Fibroblast of skin of abdomen (primary cell): ENCODE measurements at regions not wholly inside any gene's neighbourhood (a gene's known extent, or its start where the extent isn't known, plus 50 kb on each side); places are given as distances from the start of the nearest gene placed in this dataset.
A peak's percentile ranks its signal among the peaks of the same experiment; 100 is the strongest.

Experiments
- DNase-seq: peaks from one replicate; pipeline ENCODE4 v3.0.0-alpha.2; 2013

DNA sequence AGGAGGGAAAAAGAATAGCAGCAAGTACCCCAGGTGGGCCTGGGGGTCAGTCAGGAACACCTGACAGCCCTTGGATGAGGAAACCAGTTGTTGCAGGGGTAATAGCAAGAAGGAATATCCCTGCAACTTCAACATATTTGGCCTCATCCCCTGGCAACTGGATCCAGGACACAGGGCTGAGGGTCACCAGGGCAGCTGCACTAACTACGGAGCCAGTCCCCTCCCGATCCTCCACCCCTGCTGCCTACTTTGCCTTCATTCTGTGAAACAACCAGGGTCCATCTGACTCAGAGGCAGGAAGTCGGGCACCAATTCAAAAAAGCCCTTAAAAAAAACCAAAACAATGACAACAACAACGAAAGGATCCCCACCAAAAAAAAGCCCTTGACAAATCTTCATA, 52.9 kb downstream of the FRMPD3 start:
- no peak for DNase-seq

GRCh38 chrX:107504006-107504405, 54.6 kb downstream of the FRMPD3 start:
- DNase-seq = no peak

DNA sequence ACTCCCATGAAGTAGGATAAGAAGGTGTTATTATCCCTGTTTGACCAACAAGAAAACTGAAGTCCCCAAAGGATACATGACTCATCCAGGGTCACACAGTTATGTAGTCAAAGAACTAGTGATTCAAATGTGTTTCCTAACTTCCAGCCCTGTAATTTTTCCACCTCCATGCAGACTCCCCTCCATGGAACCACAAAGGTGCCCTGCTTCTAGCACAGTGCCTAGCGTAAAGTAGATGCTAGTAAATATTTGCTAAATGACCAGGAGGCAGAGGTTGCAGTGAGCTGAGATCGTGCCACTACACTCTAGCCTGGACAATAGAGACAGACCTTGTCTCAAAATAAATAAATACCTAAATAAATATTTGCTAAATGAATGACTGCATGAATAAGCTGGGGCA, 55.8 kb downstream of the FRMPD3 start:
- no peak for DNase-seq

GRCh38 chrX:107506596-107507031, 57.2 kb downstream of the FRMPD3 start:
- DNase-seq = no peak

GRCh38 chrX:107507093-107507743, 57.8 kb downstream of the FRMPD3 start:
- DNase-seq = no peak

DNA sequence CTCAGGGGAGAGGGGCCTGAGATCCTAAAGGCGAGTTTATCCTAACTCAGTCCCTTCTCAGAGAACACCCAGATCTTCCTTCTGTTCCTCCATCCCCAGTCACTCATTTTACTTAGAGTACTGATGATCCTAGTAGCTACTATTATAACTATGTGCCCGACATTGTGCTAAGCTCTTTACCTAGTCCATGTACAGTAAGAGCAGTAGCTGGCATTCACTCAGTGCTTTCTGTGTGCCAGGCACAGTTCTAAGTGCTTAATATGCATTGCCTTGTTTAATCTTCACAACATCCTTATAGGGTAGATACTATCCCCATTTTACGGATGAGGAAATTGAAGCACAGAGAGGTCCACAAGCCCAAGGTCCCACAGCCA, 58.3 kb downstream of the FRMPD3 start:
- DNase-seq = no peak

- DNase-seq = no peak
Observed at GRCh38 chrX:107508925-107509324, 59.5 kb downstream of the FRMPD3 start.

GRCh38 chrX:107514944-107515343, 65.5 kb downstream of the FRMPD3 start:
- DNase-seq = no peak

DNA sequence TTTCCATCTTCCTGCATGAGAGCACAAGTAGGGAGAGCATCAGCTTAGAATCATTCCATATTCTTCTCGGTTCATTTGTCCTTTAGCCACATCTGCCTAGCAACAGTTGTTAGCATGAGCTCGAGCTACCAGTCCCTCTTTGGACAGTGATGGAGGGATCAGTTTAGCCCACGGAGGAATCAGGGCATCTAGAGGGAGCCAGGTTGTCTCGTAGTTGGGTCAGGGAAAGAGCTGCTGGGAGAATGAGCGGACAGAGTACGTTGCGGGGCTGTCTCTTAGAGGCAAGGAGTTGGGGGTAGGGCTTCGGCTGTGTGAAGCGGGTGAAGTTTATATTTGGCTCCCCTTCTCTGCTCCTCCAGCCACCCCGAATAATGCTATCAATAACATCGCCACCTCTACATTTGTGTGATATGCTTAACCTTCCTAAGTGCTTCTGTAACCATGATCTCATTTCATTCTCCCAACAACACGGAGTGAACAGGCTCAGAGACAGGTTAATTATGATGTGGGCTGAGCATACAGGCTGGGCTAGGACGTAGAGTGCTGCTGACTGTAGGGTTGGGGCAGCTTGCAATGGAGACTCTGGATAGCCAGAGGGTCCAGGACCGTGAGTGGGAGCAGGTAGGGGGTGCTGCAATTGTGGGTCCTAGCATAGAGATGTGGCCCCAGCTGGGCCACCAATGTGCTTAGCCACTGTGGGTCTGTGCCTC, 72.6 kb downstream of the FRMPD3 start:
- no peak for DNase-seq

GRCh38 chrX:107522901-107523300, 73.4 kb downstream of the FRMPD3 start:
- no peak for DNase-seq

GRCh38 chrX:107526141-107526540, 76.7 kb downstream of the FRMPD3 start:
- no peak for DNase-seq

DNA sequence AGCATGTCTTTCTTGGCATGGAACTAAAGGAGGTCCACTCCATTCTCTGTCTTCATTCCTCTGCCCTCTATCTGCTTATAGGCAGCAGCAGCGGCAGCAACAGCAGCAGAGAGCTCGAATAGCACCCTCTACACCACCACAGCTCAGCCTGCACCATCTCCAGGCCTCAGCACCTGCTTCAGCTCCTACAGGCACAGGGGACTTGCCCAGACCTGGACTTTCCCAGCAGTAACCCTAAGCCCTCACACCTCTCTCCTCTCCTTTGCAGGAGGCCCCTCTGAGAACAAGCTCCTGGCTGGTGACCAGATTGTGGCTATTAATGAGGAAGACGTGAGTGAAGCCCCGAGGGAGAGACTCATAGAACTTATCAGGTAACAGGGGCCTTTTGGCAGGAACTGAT, 80.7 kb downstream of the FRMPD3 start:
- DNase-seq = no peak

DNA sequence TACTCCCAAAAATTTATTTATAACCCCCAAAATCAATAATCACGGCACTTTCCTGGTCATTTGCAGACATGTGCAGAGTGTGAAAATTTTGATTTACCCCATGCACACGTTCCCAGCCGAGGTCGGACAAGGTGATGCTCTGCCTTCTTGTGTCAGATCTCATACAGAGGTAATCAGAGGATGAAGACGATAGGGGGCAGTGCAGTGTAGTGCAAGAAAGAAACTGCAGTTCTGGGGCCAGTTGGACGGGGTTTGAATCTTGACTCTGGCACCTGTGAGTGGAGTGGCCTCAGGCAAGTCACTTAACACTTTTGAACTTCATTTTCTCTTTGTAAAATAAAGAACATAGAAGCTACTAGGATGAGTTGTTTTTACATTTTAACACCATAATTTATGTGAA, 88.4 kb downstream of the FRMPD3 start:
- peak; percentile 34 for DNase-seq

DNA sequence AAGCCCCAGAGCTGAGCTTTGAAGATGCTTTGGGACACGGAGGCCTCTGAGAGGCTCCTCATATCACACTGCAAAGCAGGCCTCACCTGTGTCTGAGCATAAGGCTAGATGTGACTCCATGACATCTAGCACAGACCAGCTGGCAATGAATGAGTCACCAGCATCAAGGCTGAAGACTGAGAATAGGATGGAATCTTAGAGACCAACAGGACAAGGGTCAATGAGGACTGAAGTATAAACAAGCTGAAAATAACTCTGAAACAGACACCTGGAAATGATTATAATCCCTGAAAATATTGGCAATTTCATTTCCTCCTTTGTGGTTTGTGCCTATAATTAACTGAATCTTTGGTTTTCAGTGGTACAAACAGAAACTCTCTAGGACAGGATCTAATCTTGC, 87.1 kb upstream of the PRPS1 start:
- DNase-seq = no peak

DNA sequence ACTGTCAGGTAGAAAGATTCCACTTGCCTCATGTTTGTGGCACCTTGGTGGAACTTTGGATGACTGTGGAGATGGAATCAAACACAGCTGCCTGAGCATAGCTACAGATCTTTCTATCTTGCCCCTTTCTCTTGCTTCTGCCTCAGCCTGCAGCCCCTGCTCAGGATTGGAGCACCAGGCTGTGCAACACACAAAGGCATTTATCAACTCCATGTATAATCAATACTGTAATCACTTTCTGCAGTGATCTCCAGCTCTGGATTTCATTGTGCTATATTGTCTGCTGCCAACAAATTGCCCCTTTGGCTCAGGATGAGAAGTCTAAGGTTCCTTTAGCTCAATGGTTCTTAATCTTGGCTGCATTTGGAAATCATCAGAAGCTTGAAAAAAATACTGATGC, 86.3 kb upstream of the PRPS1 start:
- DNase-seq = no peak

GRCh38 chrX:107542500-107542899, 85.8 kb upstream of the PRPS1 start:
- DNase-seq = peak; percentile 28

DNA sequence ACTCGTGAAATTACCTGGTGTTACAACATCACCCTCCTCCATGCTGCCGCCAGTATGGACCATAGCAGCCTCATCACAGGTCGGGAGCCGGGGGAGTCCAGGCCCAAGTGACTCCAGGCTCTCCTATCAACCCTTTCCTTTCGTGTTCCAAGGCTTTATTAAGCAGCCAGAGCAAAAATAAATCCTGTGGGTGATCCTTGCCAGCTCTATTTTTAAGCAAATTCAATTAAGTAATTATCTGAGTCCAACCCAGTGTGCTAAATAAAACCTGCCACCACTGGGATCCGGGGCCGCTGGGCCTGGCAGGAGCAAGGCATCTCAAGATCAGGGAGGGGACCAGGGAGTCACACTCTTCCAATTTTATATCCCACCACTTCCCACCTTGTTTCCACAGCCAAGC, 80.7 kb upstream of the PRPS1 start:
- no peak for DNase-seq

DNA sequence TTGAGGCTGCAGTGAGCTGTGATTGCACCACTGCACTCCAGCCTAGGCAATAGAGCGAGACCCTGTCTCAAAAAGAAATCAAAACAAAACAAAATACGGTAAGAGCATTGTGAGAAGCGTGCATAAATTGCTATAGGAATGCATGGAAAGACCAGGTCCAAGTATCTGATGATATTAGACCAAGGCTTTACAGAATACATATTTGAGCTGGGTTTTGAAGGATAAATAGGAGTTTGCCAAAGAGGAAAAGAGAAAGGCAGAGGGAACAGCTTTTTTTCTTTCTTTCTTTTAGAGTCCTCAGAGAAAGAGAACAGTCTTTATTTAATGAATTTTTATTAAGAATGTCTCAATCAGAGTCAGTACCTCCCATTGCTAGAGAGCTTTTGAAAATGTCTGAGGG, 79.5 kb upstream of the PRPS1 start:
- no peak for DNase-seq

- no peak for DNase-seq
Observed at GRCh38 chrX:107549504-107549903, 78.8 kb upstream of the PRPS1 start.

DNA sequence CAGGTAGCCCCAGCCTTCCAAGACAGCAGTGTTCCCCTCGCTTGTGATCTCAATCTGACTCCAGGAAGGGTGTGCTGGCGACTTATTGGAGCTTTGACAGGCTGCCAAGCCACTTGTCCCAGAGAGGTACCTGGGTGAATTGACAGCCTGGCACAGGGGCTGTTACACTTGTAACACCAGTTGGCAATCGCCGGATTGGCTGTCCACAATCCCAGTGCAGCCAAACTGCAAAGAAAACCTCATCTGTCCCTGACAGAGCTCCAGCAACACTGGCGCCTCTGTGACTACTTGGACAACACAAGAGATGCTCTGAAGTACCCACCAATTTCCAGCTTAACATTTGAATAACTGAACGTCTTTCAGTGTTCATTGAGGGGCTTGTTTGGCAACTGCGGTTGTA, 76.8 kb upstream of the PRPS1 start:
- DNase-seq = no peak

DNA sequence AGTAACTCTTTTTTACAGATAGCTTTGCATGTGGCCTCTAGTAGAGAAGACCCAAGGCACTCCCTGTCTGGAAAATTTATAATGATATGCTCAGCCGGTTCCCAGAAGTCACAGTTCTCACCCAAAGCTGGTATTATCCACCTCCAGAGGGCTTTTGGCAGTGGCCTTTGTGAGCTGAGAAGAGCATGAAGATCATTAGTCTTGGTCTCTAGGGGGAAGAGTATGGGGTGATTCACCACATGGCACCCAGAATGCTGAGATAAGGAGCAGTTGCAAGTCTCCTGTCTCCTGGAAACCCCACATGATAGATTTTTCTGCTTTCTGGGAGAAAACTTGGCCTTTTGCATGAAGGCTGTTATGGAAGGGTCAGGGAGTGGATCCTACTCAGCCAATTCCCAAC, 75.4 kb upstream of the PRPS1 start:
- DNase-seq = no peak

DNA sequence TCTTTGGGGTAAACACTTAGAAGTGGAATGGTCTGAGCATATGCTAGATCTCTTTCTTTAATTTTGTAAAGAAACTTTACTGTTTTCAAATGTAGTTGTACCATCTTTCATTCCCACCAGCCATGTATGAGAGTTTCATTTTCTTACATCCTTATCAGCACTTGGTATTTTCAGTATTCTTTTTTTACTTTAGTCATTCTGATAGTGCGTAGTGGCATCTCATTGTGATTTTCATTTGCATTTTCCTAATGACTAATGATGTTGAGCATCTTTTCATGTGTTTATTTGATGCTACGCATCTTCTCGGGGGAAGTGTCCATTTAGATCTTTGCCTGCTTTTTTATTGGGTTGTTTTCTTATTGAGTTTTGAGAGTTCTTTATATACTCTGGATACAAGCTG, 71.3 kb upstream of the PRPS1 start:
- DNase-seq = no peak

DNA sequence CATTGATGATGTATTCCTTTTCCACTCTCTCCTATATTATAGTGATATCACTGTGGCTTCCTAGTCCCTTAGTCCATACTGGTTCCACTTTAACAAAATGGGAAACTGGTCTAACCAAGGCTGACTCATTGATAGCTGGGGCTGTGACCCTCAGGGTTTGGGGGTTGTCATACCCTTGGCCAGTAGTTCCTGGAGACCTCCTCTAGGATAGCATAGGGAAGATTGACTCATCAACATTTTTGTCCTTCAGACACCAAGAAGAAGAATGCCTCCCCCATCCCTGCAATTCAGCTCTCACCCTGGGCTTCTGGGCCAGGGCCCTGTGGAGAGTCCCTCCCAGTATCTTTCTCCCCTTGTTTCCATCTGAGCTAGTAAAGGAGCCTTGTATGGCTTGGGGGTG, 68.8 kb upstream of the PRPS1 start:
- DNase-seq = peak; percentile 53

DNA sequence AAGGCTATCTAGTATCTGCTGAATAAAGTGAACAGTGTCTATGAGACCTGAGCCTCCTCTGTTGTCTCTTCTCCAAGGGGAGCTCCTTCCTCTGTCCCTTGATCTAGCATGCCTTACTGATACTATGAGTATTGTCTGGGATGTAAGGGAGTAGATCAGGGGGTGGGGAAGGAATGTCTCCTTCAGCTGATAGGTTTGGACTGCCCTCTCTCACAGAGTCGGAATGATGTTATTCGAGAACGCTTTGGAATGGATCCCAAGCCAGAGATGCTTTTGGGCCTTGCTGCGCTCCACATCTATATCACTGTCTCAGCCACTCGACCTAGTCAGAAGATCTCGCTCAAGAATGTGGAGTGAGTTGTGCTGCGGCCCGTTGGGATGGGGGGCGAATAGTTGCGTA, 68.3 kb upstream of the PRPS1 start:
- DNase-seq = peak; percentile 59

GRCh38 chrX:107560980-107561379, 67.3 kb upstream of the PRPS1 start:
- DNase-seq = no peak
